Common myeloid progenitor, CD34-positive (primary cell): ENCODE measurements at regions not wholly inside any gene's neighbourhood (a gene's known extent, or its start where the extent isn't known, plus 50 kb on each side); places are given as distances from the start of the nearest gene placed in this dataset.
"Not testable (repeated sequence)": the region's sequence is repeated elsewhere in the genome, so short reads cannot be mapped to it uniquely, and the experiment has no call there.

Experiments
- CTCF ChIA-PET: fragments of 350-600 bp; sonication (Branson Sonifier 250); formaldehyde crosslinking; loops from one replicate; lab custom pipeline; 2021; ENCODE audit warnings: antibody characterized with exemption; lab: Charles Lee
- POLR2A ChIA-PET: fragments of 350-600 bp; sonication (Branson Sonifier 250); formaldehyde crosslinking; loops from one replicate; lab custom pipeline; 2021; ENCODE audit warnings: antibody characterized with exemption; lab: Charles Lee
- DNase-seq, 3 donors: peaks; one replicate each; pipeline versions ENCODE4 v3.0.0 to v3.0.0-alpha.2; 2013
- H3K27ac ChIP-seq, 2 experiments: 1 replicate in 1 of 2; 2 replicates in 1 of 2; pipeline ENCODE4 v1.7.0; 2013; ENCODE audit warnings: inconsistent platforms in 2 of 2, low read length in 2 of 2, mild to moderate bottlenecking in 2 of 2, low read depth in 1 of 2, moderate library complexity in 1 of 2; ENCODE audit not compliant: severe bottlenecking in 2 of 2, insufficient read depth in 1 of 2, poor library complexity in 1 of 2
- H3K27me3 ChIP-seq, 5 experiments: replicated peaks in 2 of 5; 1 replicate in 3 of 5; 2 replicates in 2 of 5; pipeline versions ENCODE4 v1.6.1 to v1.7.0; 2013; ENCODE audit warnings: low read length in 4 of 5, mild to moderate bottlenecking in 2 of 5, moderate library complexity in 2 of 5, inconsistent platforms in 1 of 5; ENCODE audit not compliant: insufficient read depth in 5 of 5, control insufficient read depth in 4 of 5
- H3K36me3 ChIP-seq, 4 experiments: 1 replicate in 2 of 4; 2 replicates in 2 of 4; pipeline versions ENCODE4 v1.6.1 to v1.7.0; 2013; ENCODE audit warnings: low read length in 3 of 4, control low read depth in 1 of 4, mild to moderate bottlenecking in 1 of 4; ENCODE audit not compliant: control insufficient read depth in 4 of 4, insufficient read depth in 4 of 4
- H3K4me1 ChIP-seq, 4 experiments: 1 replicate in 3 of 4; 2 replicates in 1 of 4; pipeline versions ENCODE4 v1.6.1 to v1.7.1; 2013; ENCODE audit warnings: low read length in 3 of 4, mild to moderate bottlenecking in 3 of 4, control low read depth in 1 of 4, inconsistent platforms in 1 of 4, moderate library complexity in 1 of 4; ENCODE audit not compliant: control insufficient read depth in 4 of 4, insufficient read depth in 4 of 4; ENCODE audit errors: control extremely low read depth in 1 of 4
- H3K4me3 ChIP-seq, 7 experiments: 1 replicate in 4 of 7; 2 replicates in 3 of 7; pipeline versions ENCODE4 v1.5.1 to v1.7.0; 2013; ENCODE audit warnings: mild to moderate bottlenecking in 7 of 7, low read length in 6 of 7, moderate library complexity in 6 of 7, inconsistent platforms in 2 of 7, low read depth in 2 of 7, control low read depth in 1 of 7; ENCODE audit not compliant: insufficient read depth in 4 of 7, control insufficient read depth in 1 of 7; ENCODE audit errors: extremely low read depth in 1 of 7
- H3K9me3 ChIP-seq, 5 experiments: 1 replicate in 4 of 5; 2 replicates in 1 of 5; pipeline versions ENCODE4 v1.6.1 to v1.7.1; 2013; ENCODE audit warnings: low read length in 4 of 5, mild to moderate bottlenecking in 2 of 5, inconsistent platforms in 1 of 5, low read depth in 1 of 5, moderate library complexity in 1 of 5; ENCODE audit not compliant: control insufficient read depth in 4 of 5, insufficient read depth in 2 of 5; ENCODE audit errors: control extremely low read depth in 1 of 5
- WGBS: methylation state at CpG from one replicate; pipeline ENCODE4 v1.1.5; 2013; ENCODE audit not compliant: insufficient coverage; 5-methylcytosine and 5-hydroxymethylcytosine counted together

DNA sequence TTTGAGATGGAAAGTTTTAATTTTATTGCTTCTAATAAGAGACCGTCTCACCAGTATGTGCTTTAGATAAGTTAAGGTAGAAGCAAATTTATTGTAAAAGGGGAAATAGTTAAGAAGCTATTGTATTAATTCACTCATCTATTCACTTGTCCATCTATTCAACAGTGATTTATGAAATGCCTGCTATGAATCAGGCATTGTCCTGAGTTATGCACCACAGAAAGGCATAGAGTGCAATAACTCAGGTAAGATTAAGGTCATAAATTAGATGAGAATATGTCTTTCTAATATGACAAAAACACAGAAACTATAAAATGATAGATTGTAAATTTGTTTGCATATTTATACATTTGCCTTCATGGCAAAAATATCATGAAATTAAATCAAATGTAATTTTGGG, 379.3 kb upstream of the PCDH15 start:
- Histone ChIP-seq H3K27ac (no peak overlapping the region), H3K4me3 (no peak overlapping the region), H3K27me3 (no peaks in the 10 kb centered on the region), H3K4me1 (no peaks in the 10 kb centered on the region), H3K36me3 (no peaks in the 10 kb centered on the region), H3K9me3 (no peaks in the 10 kb centered on the region)
- WGBS = no CpG with 5 or more reads among the region's 1 CpG
- CTCF ChIA-PET = no interaction called here
- POLR2A ChIA-PET = no interaction called here
- DNase-seq = no peak

DNA sequence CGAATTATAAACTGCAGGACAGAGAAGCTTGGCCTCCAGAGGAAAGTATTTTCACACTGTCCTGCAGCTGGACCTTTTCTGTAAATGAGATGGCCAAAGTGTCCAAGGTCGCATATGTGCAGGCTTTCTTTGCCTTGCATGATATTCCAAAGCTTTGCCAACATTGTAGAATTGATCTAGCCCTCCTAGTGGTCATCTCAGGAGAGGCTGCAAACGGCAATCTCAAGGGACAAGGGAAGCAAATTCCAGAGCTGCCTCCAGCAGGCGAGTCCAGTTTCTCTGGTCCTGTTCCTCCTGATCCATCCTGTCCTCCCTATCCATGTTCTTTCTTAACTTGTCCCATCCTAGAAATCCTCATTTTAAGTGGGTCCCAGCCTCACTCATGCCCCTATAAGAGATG, 373.4 kb upstream of the PCDH15 start:
- Histone ChIP-seq H3K27me3 (no peaks in the 10 kb centered on the region), H3K4me1 (no peaks in the 10 kb centered on the region), H3K4me3 (no peak overlapping the region), H3K36me3 (no peaks in the 10 kb centered on the region), H3K9me3 (peaks cover 0 to 1% (median 0%) of the 10 kb centered on the region in 5 experiments), H3K27ac (no peak overlapping the region)
- ChIA-PET POLR2A (no interaction called here), CTCF (no interaction called here)
- DNase-seq = no peak
- WGBS = 64% methylated on average over 4 of the region's 4 CpGs

GRCh38 chr10:55169493-55169892, 368.5 kb upstream of the PCDH15 start:
- Histone ChIP-seq H3K9me3 (peaks cover 0 to 1% (median 0%) of the 10 kb centered on the region in 5 experiments), H3K36me3 (no peaks in the 10 kb centered on the region), H3K4me3 (no peak overlapping the region), H3K4me1 (no peaks in the 10 kb centered on the region), H3K27me3 (no peaks in the 10 kb centered on the region), H3K27ac (no peak overlapping the region)
- CTCF ChIA-PET = no interaction called here
- WGBS = no CpG with 5 or more reads among the region's 1 CpG
- POLR2A ChIA-PET = no interaction called here
- DNase-seq = no peak

GRCh38 chr10:55168343-55168742, 367.3 kb upstream of the PCDH15 start:
- no peaks in the 10 kb centered on the region for H3K36me3 ChIP-seq
- POLR2A ChIA-PET = no interaction called here
- H3K27me3 ChIP-seq = no peaks in the 10 kb centered on the region
- WGBS = no CpG with 5 or more reads among the region's 1 CpG
- CTCF ChIA-PET = no interaction called here
- H3K9me3 ChIP-seq = peaks cover 0 to 1% (median 0%) of the 10 kb centered on the region in 5 experiments
- no peaks in the 10 kb centered on the region for H3K4me1 ChIP-seq
- DNase-seq = no peak
- H3K27ac ChIP-seq = no peak overlapping the region
- no peak overlapping the region for H3K4me3 ChIP-seq

DNA sequence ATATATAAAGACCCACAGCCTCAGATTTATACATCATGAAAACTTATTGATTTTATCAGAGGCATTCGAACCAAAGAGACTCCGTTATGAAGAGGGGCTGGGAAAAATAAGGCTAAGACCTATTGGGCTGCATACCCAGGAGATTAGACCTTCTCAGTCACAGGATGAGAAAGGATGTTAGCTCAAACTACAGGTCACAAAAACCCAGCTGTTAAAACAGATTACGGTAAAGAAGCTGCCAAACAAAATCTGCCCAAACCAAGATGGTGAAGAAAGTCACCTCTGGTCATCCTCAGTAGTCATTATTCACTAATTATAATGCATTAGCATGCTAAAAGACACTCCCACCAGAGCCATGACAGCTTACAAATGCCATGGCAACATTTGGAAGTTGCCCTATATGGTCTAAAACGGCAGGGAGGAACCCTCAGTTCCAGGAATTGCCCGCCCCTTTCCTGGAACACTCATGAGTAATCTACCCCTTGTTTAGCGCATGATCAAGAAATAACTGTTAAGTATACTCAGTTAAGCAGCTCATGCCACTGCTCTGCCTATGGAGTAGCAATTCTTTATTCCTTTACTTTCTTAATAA, 362.5 kb upstream of the PCDH15 start:
- H3K9me3 ChIP-seq = no peaks in the 10 kb centered on the region
- no peak overlapping the region for H3K4me3 ChIP-seq
- CTCF ChIA-PET = no interaction called here
- 91% methylated on average over 4 of the region's 6 CpGs for WGBS
- POLR2A ChIA-PET = no interaction called here
- no peak for DNase-seq
- H3K27ac ChIP-seq = no peak overlapping the region
- H3K27me3 ChIP-seq = no peaks in the 10 kb centered on the region
- no peaks in the 10 kb centered on the region for H3K36me3 ChIP-seq
- H3K4me1 ChIP-seq = no peaks in the 10 kb centered on the region

- CTCF ChIA-PET, POLR2A ChIA-PET: not testable (repeated sequence)
- 100% methylated on average over 1 of the region's 2 CpGs for WGBS
Measured at GRCh38 chr10:55162321-55162720, 361.3 kb upstream of the PCDH15 start.

DNA sequence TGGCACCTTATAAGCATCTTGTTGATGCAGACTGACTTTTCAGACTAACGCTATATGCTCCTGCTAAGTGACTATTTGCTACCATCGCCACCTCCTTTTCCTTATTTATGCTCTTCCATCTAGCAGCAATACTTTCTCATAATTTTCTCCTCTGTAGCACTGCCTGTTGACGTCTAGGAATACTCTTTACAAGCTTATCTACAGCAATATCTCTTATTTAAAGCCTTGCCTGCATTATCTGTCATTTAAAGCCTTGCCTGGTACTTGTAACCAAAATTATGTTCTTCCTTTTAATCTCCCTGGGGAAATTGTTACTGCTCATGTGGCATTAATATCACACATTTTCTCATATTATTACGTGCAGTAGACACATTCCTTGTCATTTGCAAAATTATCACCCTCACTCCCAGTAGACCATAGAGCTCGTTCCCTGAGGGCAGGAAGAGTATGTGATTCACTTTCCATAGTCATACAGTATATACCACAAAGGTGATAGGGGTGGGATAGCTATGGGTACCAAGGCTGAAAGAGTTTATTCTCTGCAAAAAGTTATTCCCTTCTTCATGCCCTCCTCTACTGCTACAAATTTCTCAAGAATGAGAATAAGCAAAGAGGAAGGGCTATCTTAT, 359.7 kb upstream of the PCDH15 start:
- ChIA-PET CTCF (no interaction called here), POLR2A (no interaction called here)
- WGBS = 83% methylated on average over 3 of the region's 5 CpGs
- H3K36me3 ChIP-seq = no peaks in the 10 kb centered on the region
- DNase-seq = no peak
- H3K27ac ChIP-seq = no peak overlapping the region
- H3K9me3 ChIP-seq = no peaks in the 10 kb centered on the region
- H3K27me3 ChIP-seq = no peaks in the 10 kb centered on the region
- no peak overlapping the region for H3K4me3 ChIP-seq
- no peaks in the 10 kb centered on the region for H3K4me1 ChIP-seq

More at GRCh38 chr10:55162321-55162720, 361.3 kb upstream of the PCDH15 start:
- H3K27me3 ChIP-seq, H3K9me3 ChIP-seq, H3K36me3 ChIP-seq, H3K27ac ChIP-seq, DNase-seq, H3K4me3 ChIP-seq, H3K4me1 ChIP-seq: not testable (repeated sequence)
